HEK293 (cell line): ENCODE measurements at regions not wholly inside any gene's neighbourhood (a gene's known extent, or its start where the extent isn't known, plus 50 kb on each side); places are given as distances from the start of the nearest gene placed in this dataset.

ENCODE experiments used
- CTCF ChIA-PET: fragments of 350-600 bp; formaldehyde crosslinking; extraction: SDS; loops from one replicate; lab custom pipeline; 2021; ENCODE audit warnings: antibody characterized with exemption; lab: Yijun Ruan, JAX
- POLR2A ChIA-PET: fragments of 300-600 bp; formaldehyde crosslinking; extraction: SDS; loops from one replicate; lab custom pipeline; 2020; ENCODE audit warnings: antibody characterized with exemption, inconsistent platforms; lab: Yijun Ruan, JAX
- H3K27ac ChIP-seq: fragments of 200-500 bp; sonication (Bioruptor generic); 2 replicates; pipeline ENCODE4 v1.5.1; 2014; ENCODE audit warnings: low read depth, low read length, control low read depth, inconsistent platforms; ENCODE audit errors: extremely low read depth
- H3K36me3 ChIP-seq, 2 experiments: fragments of 200-500 bp in 1 of 2; sonication (Bioruptor generic) in 1 of 2; 1 replicate in 1 of 2; 2 replicates in 1 of 2; pipeline ENCODE4 v1.5.1; 2014 to 2017; ENCODE audit warnings: inconsistent platforms in 2 of 2, low read length in 2 of 2; ENCODE audit not compliant: control insufficient read depth in 2 of 2, insufficient read depth in 1 of 2
- H3K4me1 ChIP-seq: fragments of 200-500 bp; sonication (Bioruptor generic); 2 replicates; pipeline ENCODE4 v1.5.1; 2014; ENCODE audit warnings: mild to moderate bottlenecking, low read length, inconsistent platforms; ENCODE audit not compliant: control insufficient read depth, insufficient read depth
- H3K4me3 ChIP-seq: 2 replicates; pipeline ENCODE4 v1.5.1; 2011; ENCODE audit warnings: low read depth, mild to moderate bottlenecking, control low read depth, low read length, moderate library complexity
- H3K9me3 ChIP-seq: fragments of 200-500 bp; sonication (Bioruptor generic); 2 replicates; pipeline ENCODE4 v1.5.1; 2014; ENCODE audit warnings: low read depth, low read length, inconsistent platforms; ENCODE audit not compliant: control insufficient read depth, insufficient read depth
- SALL2 ChIP-seq: fragments of 450-650 bp; formaldehyde crosslinking; IDR thresholded peaks from 2 replicates; pipeline ENCODE4 v1.5.0; 2017; ENCODE audit warnings: missing biosample characterization, mild to moderate bottlenecking, missing genetic modification characterization, borderline replicate concordance
- WT1 ChIP-seq: fragments of 450-650 bp; formaldehyde crosslinking; IDR thresholded peaks from 2 replicates; pipeline ENCODE4 v1.5.1; 2016; ENCODE audit warnings: missing biosample characterization, missing genetic modification characterization
- ZNF211 ChIP-seq: fragments of 450-650 bp; formaldehyde crosslinking; IDR thresholded peaks from 2 replicates; pipeline ENCODE4 v1.5.1; 2016; ENCODE audit warnings: low read depth, missing biosample characterization, missing genetic modification characterization
- ZNF248 ChIP-seq: fragments of 450-650 bp; formaldehyde crosslinking; IDR thresholded peaks from 2 replicates; pipeline ENCODE4 v1.5.1; 2017; ENCODE audit warnings: missing biosample characterization, missing genetic modification characterization
- ZNF324 ChIP-seq: fragments of 450-650 bp; formaldehyde crosslinking; IDR thresholded peaks from 2 replicates; pipeline ENCODE4 v1.5.1; 2016; ENCODE audit warnings: missing biosample characterization, missing genetic modification characterization
- ZNF394 ChIP-seq: fragments of 450-650 bp; formaldehyde crosslinking; IDR thresholded peaks from 2 replicates; pipeline ENCODE4 v1.5.1; 2016; ENCODE audit warnings: missing biosample characterization, missing genetic modification characterization, mild to moderate bottlenecking, moderate library complexity, borderline replicate concordance
- ZNF529 ChIP-seq: fragments of 450-650 bp; formaldehyde crosslinking; IDR thresholded peaks from 2 replicates; pipeline ENCODE4 v1.5.1; 2017; ENCODE audit warnings: missing genetic modification characterization, missing biosample characterization; ENCODE audit not compliant: insufficient replicate concordance
- ZNF549 ChIP-seq: fragments of 450-650 bp; IDR thresholded peaks from 2 replicates; pipeline ENCODE4 v1.5.1; 2018; ENCODE audit warnings: missing biosample characterization, missing genetic modification characterization, mild to moderate bottlenecking, inconsistent platforms, moderate library complexity
- ZNF610 ChIP-seq: fragments of 450-650 bp; formaldehyde crosslinking; IDR thresholded peaks from 2 replicates; pipeline ENCODE4 v1.5.1; 2016; ENCODE audit warnings: missing biosample characterization, missing genetic modification characterization, borderline replicate concordance
- ZNF658 ChIP-seq: fragments of 450-650 bp; formaldehyde crosslinking; IDR thresholded peaks from 2 replicates; pipeline ENCODE4; 2016; ENCODE audit warnings: missing biosample characterization, missing genetic modification characterization
- ZXDB ChIP-seq: fragments of 450-650 bp; formaldehyde crosslinking; IDR thresholded peaks from 2 replicates; pipeline ENCODE4 v1.5.1; 2016; ENCODE audit warnings: missing biosample characterization, missing genetic modification characterization
- TF ChIP-seq, protein P1 (sequence below): fragments of 450-650 bp; formaldehyde crosslinking; IDR thresholded peaks from 2 replicates; pipeline ENCODE4 v1.5.1; 2016; ENCODE audit warnings: missing biosample characterization, missing genetic modification characterization
- TF ChIP-seq, protein P2 (sequence below): fragments of 450-650 bp; IDR thresholded peaks from 2 replicates; pipeline ENCODE4 v1.5.1; 2018; ENCODE audit warnings: missing biosample characterization, missing genetic modification characterization
- TF ChIP-seq, protein P3 (sequence below): fragments of 450-650 bp; formaldehyde crosslinking; IDR thresholded peaks from 2 replicates; pipeline ENCODE4 v1.5.1; 2016; ENCODE audit warnings: missing biosample characterization, missing genetic modification characterization

DNA sequence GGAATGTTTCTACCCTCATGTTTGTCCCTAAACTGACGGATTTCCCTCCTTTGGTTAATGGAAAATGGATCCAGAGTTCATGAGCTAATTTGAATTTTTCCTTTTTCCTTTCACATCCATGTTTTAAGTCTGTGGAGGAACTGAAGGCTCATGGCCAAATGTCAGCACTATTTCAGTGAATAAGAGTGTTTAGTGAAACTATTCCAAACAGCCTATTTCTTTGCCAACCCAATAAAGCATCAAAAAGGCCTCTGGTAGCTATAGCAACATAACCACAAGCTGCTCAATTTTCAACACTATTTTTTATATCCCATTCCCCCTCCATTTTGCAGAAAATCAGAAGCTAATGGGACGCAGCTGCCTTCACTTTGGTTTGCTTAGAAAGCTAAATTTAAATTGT lies 1454.1 kb downstream of the GATA3 start:
- TF ChIP-seq ZNF658 (tag by site-specific recombination) (no peak), ZNF211 (tag by site-specific recombination) (no peak), ZNF394 (tag by site-specific recombination) (no peak), WT1 (tag by site-specific recombination) (no peak), SALL2 (tag by site-specific recombination) (no peak)
- TF ChIP-seq, protein P1, sequence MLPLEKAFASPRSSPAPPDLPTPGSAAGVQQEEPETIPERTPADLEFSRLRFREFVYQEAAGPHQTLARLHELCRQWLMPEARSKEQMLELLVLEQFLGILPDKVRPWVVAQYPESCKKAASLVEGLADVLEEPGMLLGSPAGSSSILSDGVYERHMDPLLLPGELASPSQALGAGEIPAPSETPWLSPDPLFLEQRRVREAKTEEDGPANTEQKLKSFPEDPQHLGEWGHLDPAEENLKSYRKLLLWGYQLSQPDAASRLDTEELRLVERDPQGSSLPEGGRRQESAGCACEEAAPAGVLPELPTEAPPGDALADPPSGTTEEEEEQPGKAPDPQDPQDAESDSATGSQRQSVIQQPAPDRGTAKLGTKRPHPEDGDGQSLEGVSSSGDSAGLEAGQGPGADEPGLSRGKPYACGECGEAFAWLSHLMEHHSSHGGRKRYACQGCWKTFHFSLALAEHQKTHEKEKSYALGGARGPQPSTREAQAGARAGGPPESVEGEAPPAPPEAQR, result no peak
- CTCF ChIA-PET, result interaction anchor here (0.7 kb wide), 1 partner anchor 9 kb away, joined by 4 read pairs; no protein-coding TSS in a partner anchor
- POLR2A ChIA-PET, result no interaction called here

DNA sequence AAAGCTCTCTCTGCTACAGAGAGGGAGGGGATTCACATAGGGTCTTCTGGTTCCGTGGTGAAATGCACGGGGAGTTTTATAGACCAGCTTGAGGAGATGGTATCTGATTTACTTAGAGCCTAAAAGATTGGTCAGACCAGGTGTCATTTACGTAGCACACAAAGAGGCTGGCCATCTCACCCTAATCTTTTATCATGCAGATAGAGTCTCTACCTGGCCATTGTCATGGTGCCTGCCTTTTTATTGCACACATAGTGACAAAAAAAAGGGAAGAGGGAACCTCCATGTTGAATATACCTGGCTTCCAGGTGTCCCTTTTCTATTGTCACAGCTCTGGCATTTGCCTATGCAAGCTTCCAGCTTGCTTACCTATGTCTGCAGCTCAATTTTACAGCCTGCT lies 1456.1 kb downstream of the GATA3 start:
- TF ChIP-seq ZNF248 (tag by site-specific recombination), result no peak
- TF ChIP-seq ZNF529 (tag by site-specific recombination), result no peak
- H3K9me3 ChIP-seq, result no peaks in the 10 kb centered on the region
- ChIA-PET CTCF (no interaction called here), POLR2A (no interaction called here)
- H3K4me1 ChIP-seq, result no peaks in the 10 kb centered on the region
- no peaks in the 10 kb centered on the region for H3K36me3 ChIP-seq
- H3K27ac ChIP-seq, result no peak overlapping the region
- no peak overlapping the region for H3K4me3 ChIP-seq

More for the DNA sequence above, 1454.1 kb downstream of the GATA3 start:
- Histone ChIP-seq H3K36me3 (no peaks in the 10 kb centered on the region), H3K4me1 (no peaks in the 10 kb centered on the region), H3K9me3 (no peaks in the 10 kb centered on the region), H3K4me3 (no peak overlapping the region), H3K27ac (no peak overlapping the region)

DNA sequence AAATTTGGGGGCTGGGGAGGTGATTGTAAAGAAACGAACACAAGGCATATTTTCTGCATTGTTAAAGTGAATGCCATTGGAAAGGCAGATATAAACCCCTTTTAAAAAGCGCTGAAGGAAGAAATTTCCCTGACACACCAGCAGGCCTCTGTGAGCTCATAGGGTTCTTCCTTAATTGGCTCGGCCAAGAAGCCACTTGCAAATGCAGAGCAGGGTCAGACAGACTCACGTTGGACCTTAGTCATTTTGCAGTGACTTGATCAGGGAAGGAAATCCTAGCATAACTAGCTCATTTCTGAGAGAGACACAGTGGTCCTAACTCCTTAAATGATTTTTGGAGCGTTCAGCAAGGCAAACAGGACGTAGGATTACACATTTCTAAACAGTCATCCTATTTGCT lies 1461.4 kb downstream of the GATA3 start:
- CTCF ChIA-PET, result no interaction called here
- H3K27ac ChIP-seq, result no peak overlapping the region
- no peak overlapping the region for H3K4me3 ChIP-seq
- H3K36me3 ChIP-seq, result no peaks in the 10 kb centered on the region
- H3K4me1 ChIP-seq, result no peaks in the 10 kb centered on the region
- TF ChIP-seq ZNF610 (tag by site-specific recombination), result no peak
- POLR2A ChIA-PET, result no interaction called here
- no peaks in the 10 kb centered on the region for H3K9me3 ChIP-seq

DNA sequence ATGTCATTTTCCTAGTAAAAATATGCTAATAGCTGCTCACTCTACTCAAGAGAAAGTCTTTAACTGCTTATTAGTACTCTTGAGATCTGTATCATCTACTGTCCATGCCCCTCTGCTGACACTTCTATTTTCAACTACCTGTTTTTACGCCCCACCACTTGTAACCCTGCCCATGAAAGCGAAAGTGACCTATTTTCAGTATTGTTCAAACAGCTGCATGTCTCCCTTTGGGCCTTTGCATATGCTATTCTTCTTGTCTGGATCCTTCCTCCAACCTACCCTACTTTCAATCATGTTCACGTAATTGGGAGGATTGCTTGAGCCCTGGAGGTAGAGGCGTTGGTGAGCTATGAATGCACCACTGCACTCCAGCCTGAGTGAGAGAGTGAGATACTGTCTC lies 1481.3 kb downstream of the GATA3 start:
- no peaks in the 10 kb centered on the region for H3K9me3 ChIP-seq
- H3K36me3 ChIP-seq, result no peaks in the 10 kb centered on the region
- no peaks in the 10 kb centered on the region for H3K4me1 ChIP-seq
- no peak overlapping the region for H3K4me3 ChIP-seq
- H3K27ac ChIP-seq, result no peak overlapping the region
- CTCF ChIA-PET, result no interaction called here
- TF ChIP-seq ZNF324 (tag by site-specific recombination) (no peak), ZXDB (tag by site-specific recombination) (no peak), ZNF549 (no peak)
- TF ChIP-seq, protein P2, sequence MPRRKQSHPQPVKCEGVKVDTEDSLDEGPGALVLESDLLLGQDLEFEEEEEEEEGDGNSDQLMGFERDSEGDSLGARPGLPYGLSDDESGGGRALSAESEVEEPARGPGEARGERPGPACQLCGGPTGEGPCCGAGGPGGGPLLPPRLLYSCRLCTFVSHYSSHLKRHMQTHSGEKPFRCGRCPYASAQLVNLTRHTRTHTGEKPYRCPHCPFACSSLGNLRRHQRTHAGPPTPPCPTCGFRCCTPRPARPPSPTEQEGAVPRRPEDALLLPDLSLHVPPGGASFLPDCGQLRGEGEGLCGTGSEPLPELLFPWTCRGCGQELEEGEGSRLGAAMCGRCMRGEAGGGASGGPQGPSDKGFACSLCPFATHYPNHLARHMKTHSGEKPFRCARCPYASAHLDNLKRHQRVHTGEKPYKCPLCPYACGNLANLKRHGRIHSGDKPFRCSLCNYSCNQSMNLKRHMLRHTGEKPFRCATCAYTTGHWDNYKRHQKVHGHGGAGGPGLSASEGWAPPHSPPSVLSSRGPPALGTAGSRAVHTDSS (tag by site-specific recombination), result no peak
- TF ChIP-seq, protein P3, sequence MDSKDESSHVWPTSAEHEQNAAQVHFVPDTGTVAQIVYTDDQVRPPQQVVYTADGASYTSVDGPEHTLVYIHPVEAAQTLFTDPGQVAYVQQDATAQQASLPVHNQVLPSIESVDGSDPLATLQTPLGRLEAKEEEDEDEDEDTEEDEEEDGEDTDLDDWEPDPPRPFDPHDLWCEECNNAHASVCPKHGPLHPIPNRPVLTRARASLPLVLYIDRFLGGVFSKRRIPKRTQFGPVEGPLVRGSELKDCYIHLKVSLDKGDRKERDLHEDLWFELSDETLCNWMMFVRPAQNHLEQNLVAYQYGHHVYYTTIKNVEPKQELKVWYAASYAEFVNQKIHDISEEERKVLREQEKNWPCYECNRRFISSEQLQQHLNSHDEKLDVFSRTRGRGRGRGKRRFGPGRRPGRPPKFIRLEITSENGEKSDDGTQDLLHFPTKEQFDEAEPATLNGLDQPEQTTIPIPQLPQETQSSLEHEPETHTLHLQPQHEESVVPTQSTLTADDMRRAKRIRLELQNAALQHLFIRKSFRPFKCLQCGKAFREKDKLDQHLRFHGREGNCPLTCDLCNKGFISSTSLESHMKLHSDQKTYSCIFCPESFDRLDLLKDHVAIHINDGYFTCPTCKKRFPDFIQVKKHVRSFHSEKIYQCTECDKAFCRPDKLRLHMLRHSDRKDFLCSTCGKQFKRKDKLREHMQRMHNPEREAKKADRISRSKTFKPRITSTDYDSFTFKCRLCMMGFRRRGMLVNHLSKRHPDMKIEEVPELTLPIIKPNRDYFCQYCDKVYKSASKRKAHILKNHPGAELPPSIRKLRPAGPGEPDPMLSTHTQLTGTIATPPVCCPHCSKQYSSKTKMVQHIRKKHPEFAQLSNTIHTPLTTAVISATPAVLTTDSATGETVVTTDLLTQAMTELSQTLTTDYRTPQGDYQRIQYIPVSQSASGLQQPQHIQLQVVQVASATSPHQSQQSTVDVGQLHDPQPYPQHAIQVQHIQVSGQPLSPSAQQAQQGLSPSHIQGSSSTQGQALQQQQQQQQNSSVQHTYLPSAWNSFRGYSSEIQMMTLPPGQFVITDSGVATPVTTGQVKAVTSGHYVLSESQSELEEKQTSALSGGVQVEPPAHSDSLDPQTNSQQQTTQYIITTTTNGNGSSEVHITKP (tag by site-specific recombination), result no peak
- POLR2A ChIA-PET, result no interaction called here
